IMR-90 (cell line): ENCODE measurements at regions not wholly inside any gene's neighbourhood (a gene's known extent, or its start where the extent isn't known, plus 50 kb on each side); places are given as distances from the start of the nearest gene placed in this dataset.

Source experiments
- ATAC-seq: fragments of 200-7000 bp; cut with Tn5 transposase; 2 replicates; pipeline ENCODE4 v1.9.1; 2020; ENCODE audit warnings: low read depth, mild to moderate bottlenecking, moderate library complexity
- BruUV-seq: library from RNA; stranded (reverse); fragments of 400-500 nt; replicated peaks from 2 replicates; lab custom pipeline; 2021; lab: Mats Ljungman, UMichigan
- CTCF ChIA-PET: fragments of 300-600 bp; formaldehyde crosslinking; extraction: SDS; loops from one replicate; lab custom pipeline; 2021; ENCODE audit warnings: antibody characterized with exemption; lab: Yijun Ruan, JAX
- POLR2A ChIA-PET: fragments of 300-600 bp; sonication (Branson Sonifier 250); formaldehyde crosslinking; loops from one replicate; lab custom pipeline; 2022; ENCODE audit warnings: antibody characterized with exemption; ENCODE audit not compliant: unreplicated experiment; lab: Charles Lee
- DNase-seq: peaks from one replicate; pipeline ENCODE4 v3.0.0; 2013
- H2AFZ ChIP-seq: replicated peaks from 2 replicates; pipeline ENCODE3; 2013; ENCODE audit warnings: low read length, mild to moderate bottlenecking; ENCODE audit not compliant: poor library complexity
- H2AK5ac ChIP-seq: 2 replicates; pipeline ENCODE4 v1.6.1; 2013; ENCODE audit warnings: low read depth, low read length, inconsistent platforms
- H2AK9ac ChIP-seq: replicated peaks from 2 replicates; pipeline ENCODE3; 2013; ENCODE audit warnings: mild to moderate bottlenecking, low read depth, low read length, moderate library complexity; ENCODE audit not compliant: poor library complexity
- H2BK120ac ChIP-seq: 2 replicates; pipeline ENCODE4 v1.6.1; 2013; ENCODE audit warnings: low read depth, low read length, inconsistent platforms
- H2BK15ac ChIP-seq: 3 replicates; pipeline ENCODE4 v1.6.1; 2013; ENCODE audit warnings: low read depth, low read length, inconsistent platforms
- H2BK20ac ChIP-seq: 2 replicates; pipeline ENCODE4 v1.6.1; 2013; ENCODE audit warnings: low read depth, mild to moderate bottlenecking, inconsistent platforms, low read length, moderate library complexity
- H2BK5ac ChIP-seq: 2 replicates; pipeline ENCODE4 v1.6.1; 2013; ENCODE audit warnings: mild to moderate bottlenecking, low read depth, low read length, inconsistent platforms; ENCODE audit not compliant: poor library complexity, severe bottlenecking
- H3K14ac ChIP-seq: replicated peaks from 2 replicates; pipeline ENCODE4 v1.6.1; 2013; ENCODE audit warnings: low read depth, low read length, inconsistent platforms
- H3K18ac ChIP-seq: 2 replicates; pipeline ENCODE4 v1.6.1; 2013; ENCODE audit warnings: low read depth, low read length, control low read depth
- H3K23ac ChIP-seq: 2 replicates; pipeline ENCODE4 v1.6.1; 2013; ENCODE audit warnings: low read depth, low read length, inconsistent platforms
- H3K27ac ChIP-seq: 2 replicates; pipeline ENCODE4 v1.5.1; 2013; ENCODE audit warnings: mild to moderate bottlenecking, control low read depth, low read length; ENCODE audit not compliant: insufficient read depth
- H3K27me3 ChIP-seq: 2 replicates; pipeline ENCODE4 v1.6.1; 2013; ENCODE audit warnings: low read length; ENCODE audit not compliant: control insufficient read depth, insufficient read depth
- H3K36me3 ChIP-seq: 2 replicates; pipeline ENCODE4 v1.6.1; 2013; ENCODE audit warnings: low read length, mixed read lengths; ENCODE audit not compliant: control insufficient read depth, insufficient read depth
- H3K4ac ChIP-seq: 2 replicates; pipeline ENCODE4 v1.6.1; 2013; ENCODE audit warnings: low read depth, low read length, inconsistent platforms
- H3K4me1 ChIP-seq: 2 replicates; pipeline ENCODE4 v1.6.1; 2013; ENCODE audit warnings: low read length, mixed read lengths; ENCODE audit not compliant: control insufficient read depth, insufficient read depth
- H3K4me2 ChIP-seq: 2 replicates; pipeline ENCODE4 v1.6.1; 2013; ENCODE audit warnings: low read depth, mild to moderate bottlenecking, control low read depth, low read length, moderate library complexity
- H3K4me3 ChIP-seq: 2 replicates; pipeline ENCODE4 v1.5.1; 2013; ENCODE audit warnings: low read depth, mild to moderate bottlenecking, control low read depth, low read length, moderate library complexity; ENCODE audit not compliant: insufficient read depth
- H3K56ac ChIP-seq: 2 replicates; pipeline ENCODE4 v1.6.1; 2013; ENCODE audit warnings: low read length, inconsistent platforms; ENCODE audit not compliant: insufficient read depth; ENCODE audit errors: extremely low read depth
- H3K79me1 ChIP-seq, 2 experiments: 2 replicates each; pipeline ENCODE4 v1.6.1; 2013; ENCODE audit warnings: low read length in 2 of 2, inconsistent platforms in 1 of 2, low read depth in 1 of 2
- H3K9ac ChIP-seq: 2 replicates; pipeline ENCODE4 v1.6.1; 2013; ENCODE audit warnings: low read depth, low read length, control low read depth
- H3K9me1 ChIP-seq: 2 replicates; pipeline ENCODE4 v1.6.1; 2013; ENCODE audit warnings: low read length, inconsistent platforms; ENCODE audit not compliant: insufficient read depth
- H3K9me3 ChIP-seq: 2 replicates; pipeline ENCODE4 v1.6.1; 2013; ENCODE audit warnings: low read length; ENCODE audit not compliant: control insufficient read depth, insufficient read depth
- H4K20me1 ChIP-seq: 2 replicates; pipeline ENCODE4 v1.6.1; 2013; ENCODE audit warnings: low read length, inconsistent platforms; ENCODE audit not compliant: insufficient read depth
- H4K5ac ChIP-seq: 2 replicates; pipeline ENCODE4 v1.6.1; 2013; ENCODE audit warnings: mild to moderate bottlenecking, low read depth, low read length, control low read depth
- H4K8ac ChIP-seq, 2 experiments: 2 replicates each; pipeline ENCODE4 v1.6.1; 2013; ENCODE audit warnings: low read depth in 2 of 2, low read length in 2 of 2, control low read depth in 1 of 2, inconsistent platforms in 1 of 2
- H4K91ac ChIP-seq: 2 replicates; pipeline ENCODE4 v1.6.1; 2013; ENCODE audit warnings: low read depth, low read length, inconsistent platforms; ENCODE audit not compliant: insufficient read depth
- BHLHE40 ChIP-seq: fragments of 150-350 bp; IDR thresholded peaks from 2 replicates; pipeline ENCODE4 v1.6.1; 2016; ENCODE audit warnings: mild to moderate bottlenecking, low read depth, low read length
- CEBPB ChIP-seq: IDR thresholded peaks from 2 replicates; pipeline ENCODE4 v1.6.1; 2012; ENCODE audit warnings: low read depth, low read length, improper control_type of control experiment
- CTCF ChIP-seq: conservative IDR thresholded peaks from 2 replicates; pipeline ENCODE4 v1.5.1; 2012; ENCODE audit warnings: mild to moderate bottlenecking, low read depth, low read length, improper control_type of control experiment
- MAFK ChIP-seq: IDR thresholded peaks from 2 replicates; pipeline ENCODE4 v1.6.1; 2012; ENCODE audit warnings: low read depth, low read length, improper control_type of control experiment
- MXI1 ChIP-seq: IDR thresholded peaks from 2 replicates; pipeline ENCODE4 v1.6.1; 2012; ENCODE audit warnings: low read depth, mild to moderate bottlenecking, low read length, moderate library complexity, borderline replicate concordance
- RAD21 ChIP-seq: IDR thresholded peaks from 2 replicates; pipeline ENCODE4 v1.6.1; 2012; ENCODE audit warnings: low read length, improper control_type of control experiment
- SMC3 ChIP-seq: fragments of 150-350 bp; IDR thresholded peaks from 2 replicates; pipeline ENCODE4 v1.6.1; 2016; ENCODE audit warnings: low read depth, mild to moderate bottlenecking, antibody characterized with exemption, low read length, moderate library complexity
- WGBS, 2 experiments: methylation state at CpG; one replicate each; pipeline versions ENCODE4 v1.1.5 to v1.1.7; 2013; ENCODE audit warnings: missing lambda C conversion rate in 2 of 2; ENCODE audit not compliant: insufficient read length in 1 of 2; ENCODE audit errors: extremely low coverage in 2 of 2; 5-methylcytosine and 5-hydroxymethylcytosine counted together
- dilution Hi-C: fragments of 300-500 bp; cut with HindIII; formaldehyde crosslinking; loops from one replicate; pipeline ENCODE4 v1.14.3; 2018; ENCODE audit warnings: low sequenced_read_pairs; ENCODE audit not compliant: unreplicated experiment
- in situ Hi-C: fragments of 300-500 bp; cut with MboI; formaldehyde crosslinking; loops from 3 replicates; pipeline ENCODE4 v1.14.3; 2019; ENCODE audit warnings: low sequenced_read_pairs, inconsistent platforms, mixed read lengths
- intact Hi-C: fragments of 100-400 bp; cut with micrococcal nuclease; formaldehyde crosslinking; loops from 2 replicates; pipeline ENCODE4 v1.10.0; 2022

- intact Hi-C loops, result loop anchor here (1.0 to 10.0 kb wide), 6 partner anchors 92 to 503 kb away; partner anchors contain the start of genes ADAM10 and MINDY2
These were observed 131.6 kb downstream of the AQP9 start for GRCh38 chr15:58269455-58270414.

More at GRCh38 chr15:58269455-58270414, 131.6 kb downstream of the AQP9 start:
- H2AFZ ChIP-seq, result peak overlapping the region; percentile 80
- peak overlapping the region; percentile 94 for H2BK120ac ChIP-seq
- H4K91ac ChIP-seq, result peak overlapping the region; percentile 67
- peak overlapping the region; percentile 80 for H3K4ac ChIP-seq
- H3K23ac ChIP-seq, result no peak overlapping the region
- peak overlapping the region; percentile 65 for H2AK5ac ChIP-seq
- H4K5ac ChIP-seq, result peak overlapping the region; percentile 69; the same call in 1 of the 2 replicates
- no peaks in the 10 kb centered on the region for H3K36me3 ChIP-seq
- POLR2A ChIA-PET, result interaction anchor here (0.6 kb wide), 1 partner anchor 62 kb away, joined by 13 read pairs; no protein-coding TSS in a partner anchor
- H3K9me3 ChIP-seq, result peaks cover 8% of the 10 kb centered on the region
- dilution Hi-C loops (no loop called here), in situ Hi-C loops (no loop called here)
- H3K14ac ChIP-seq, result 0 out of 2 replicates have a peak overlapping the region, but pooled peaks have one; percentile 26
- H3K18ac ChIP-seq, result no peak overlapping the region; the same call in 1 of the 2 replicates
- no peaks in the 10 kb centered on the region for H4K20me1 ChIP-seq
- DNase-seq, result peak; percentile 71
- H3K4me1 ChIP-seq, result no peaks in the 10 kb centered on the region
- peak overlapping the region; percentile 14 to 88; a peak in 2 of 4 replicates for H4K8ac ChIP-seq
- H2BK20ac ChIP-seq, result peak overlapping the region; percentile 92
- TF ChIP-seq SMC3 (peak; percentile 90), RAD21 (peak; percentile 95), CTCF (peak; percentile 84), MAFK (no peak), MXI1 (no peak), CEBPB (no peak), BHLHE40 (no peak)
- 0 out of 2 replicates have a peak, but pooled peaks cover 1% of the 10 kb centered on the region for H3K27me3 ChIP-seq
- H3K4me2 ChIP-seq, result no peak overlapping the region
- H2BK15ac ChIP-seq, result peak overlapping the region; percentile 17; the same call in 2 of the 3 replicates
- H3K4me3 ChIP-seq, result no peak overlapping the region
- WGBS, 2 experiments, result 94% methylated on average over 2 of the region's 10 CpGs; no CpG with 5 or more reads in 1 of the 2 experiments
- H3K27ac ChIP-seq, result 0 out of 2 replicates have a peak overlapping the region, but pooled peaks have one; percentile 33
- H3K56ac ChIP-seq, result no peak overlapping the region
- peak overlapping the region; percentile 62 for H2AK9ac ChIP-seq
- peak; percentile 98 for ATAC-seq
- no peak overlapping the region for H3K9ac ChIP-seq
- no peaks in the 10 kb centered on the region for H3K79me1 ChIP-seq
- no TSS peak for BruUV-seq
- H2BK5ac ChIP-seq, result peak overlapping the region; percentile 55
- CTCF ChIA-PET, result interaction anchor here (0.6 to 1.0 kb wide), 8 partner anchors 91 to 1397 kb away, joined by 3 to 4 read pairs (median 3); partner anchors contain the start of genes ADAM10 and MINDY2
- 0 out of 2 replicates have a peak, but pooled peaks cover 3% of the 10 kb centered on the region for H3K9me1 ChIP-seq
